Erythroblast (primary cell): ENCODE measurements at regions not wholly inside any gene's neighbourhood (a gene's known extent, or its start where the extent isn't known, plus 50 kb on each side); places are given as distances from the start of the nearest gene placed in this dataset.
A peak's percentile ranks its signal among the peaks of the same experiment; 100 is the strongest.
"Not testable (repeated sequence)": the region's sequence is repeated elsewhere in the genome, so short reads cannot be mapped to it uniquely, and the experiment has no call there.

Source experiments
- DNase-seq, 2 experiments: peaks; one replicate each; lab custom pipeline; 2025; lab: John Stamatoyannopoulos, UW
- GATA1 ChIP-seq: IDR thresholded peaks from 2 replicates; pipeline ENCODE4 v1.6.1; 2011; ENCODE audit warnings: low read depth, mild to moderate bottlenecking, control low read depth, low read length, moderate library complexity
- POLR2A ChIP-seq: IDR thresholded peaks from 2 replicates; pipeline ENCODE4 v1.6.1; 2011; ENCODE audit warnings: mild to moderate bottlenecking, low read length

DNA sequence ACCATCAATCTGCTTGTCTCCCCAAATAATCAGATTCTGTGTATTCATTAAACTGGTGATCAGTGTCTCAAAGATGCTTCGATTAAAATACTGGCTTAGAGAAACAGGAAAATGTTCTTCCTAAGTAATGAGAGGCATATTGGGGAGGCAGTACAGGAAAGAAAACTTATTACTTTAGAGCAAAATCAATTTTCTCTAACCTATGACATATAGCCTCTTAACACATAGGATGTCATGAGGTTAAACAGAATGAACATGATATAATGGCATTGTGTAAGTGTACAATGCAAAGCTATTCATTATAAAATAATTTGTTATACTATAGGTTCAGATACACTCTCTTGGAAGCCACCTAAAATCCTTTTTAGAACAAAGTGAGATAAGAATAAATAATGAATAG, 819.3 kb downstream of the KCNJ2 start:
- no peak for DNase-seq
- TF ChIP-seq POLR2A (no peak), GATA1 (no peak)

GRCh38 chr17:70989280-70989679, 819.9 kb downstream of the KCNJ2 start:
- no peak for TF ChIP-seq GATA1
- no peak for TF ChIP-seq POLR2A
- DNase-seq: no peak

DNA sequence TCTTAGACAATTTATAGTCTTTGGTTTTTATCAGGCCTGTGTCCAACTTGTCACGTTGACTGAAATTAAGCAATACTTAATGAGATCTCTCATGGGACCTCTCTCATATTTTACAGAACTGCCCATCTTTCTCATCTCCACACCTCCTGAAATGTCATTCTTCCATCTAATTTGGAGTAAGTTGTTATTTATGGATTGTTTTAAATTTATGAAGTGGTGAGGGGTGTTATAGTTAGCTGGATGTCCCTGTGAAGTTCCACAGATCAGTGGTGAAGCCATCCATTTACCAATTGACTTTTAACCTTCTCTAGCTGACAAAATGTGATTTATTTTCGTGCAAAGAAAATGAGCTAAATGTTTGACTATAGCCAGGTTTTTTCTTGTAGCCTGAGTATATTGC, 824.9 kb downstream of the KCNJ2 start:
- no peak for TF ChIP-seq POLR2A
- no peak for TF ChIP-seq GATA1

DNA sequence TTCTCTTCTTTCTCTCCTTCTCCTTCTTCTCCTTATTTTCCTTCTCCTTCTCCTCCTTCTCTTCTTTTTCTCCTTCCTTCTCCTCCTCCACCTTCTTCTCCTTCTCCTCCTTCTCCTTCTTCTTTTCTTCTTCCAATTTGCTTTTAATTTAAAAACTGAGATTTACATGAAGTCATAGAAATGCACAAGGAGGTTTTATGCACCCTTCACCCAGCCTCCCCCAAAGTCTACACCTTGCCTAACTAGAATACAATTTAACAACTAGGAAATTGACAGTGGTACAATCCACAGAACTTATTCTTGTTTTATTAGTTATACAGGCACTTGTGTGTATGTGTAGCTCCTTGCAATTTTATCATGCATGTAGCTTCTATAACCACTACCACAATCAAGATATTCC, 826.7 kb downstream of the KCNJ2 start:
- DNase-seq: no peak
- TF ChIP-seq POLR2A (no peak), GATA1 (no peak)

More for the DNA sequence above, 824.9 kb downstream of the KCNJ2 start:
- no peak for DNase-seq

DNA sequence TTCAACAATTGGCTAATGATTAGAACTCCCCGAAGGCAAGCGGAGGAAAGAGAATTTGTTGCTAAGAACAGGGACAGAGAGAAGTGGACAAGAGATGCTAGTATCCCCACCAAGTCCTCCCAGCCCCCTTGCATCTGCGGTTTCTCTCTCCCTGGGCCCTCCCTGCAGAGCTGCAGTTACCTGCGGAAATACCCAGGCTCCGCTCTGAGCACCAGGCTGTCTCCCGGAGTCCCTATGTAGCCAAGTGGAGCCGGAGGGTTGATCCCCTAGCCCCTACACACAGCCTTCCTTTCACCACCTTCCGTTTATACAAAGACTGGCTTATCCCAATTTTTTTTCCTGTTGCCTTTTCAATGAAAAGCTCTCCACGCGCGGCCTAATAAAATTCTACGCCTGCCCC, 834.4 kb downstream of the KCNJ2 start:
- no peak for TF ChIP-seq POLR2A
- TF ChIP-seq GATA1: no peak
- DNase-seq: no peak

- TF ChIP-seq POLR2A (no peak), GATA1 (no peak)
Measured at GRCh38 chr17:71004413-71004812, 835.1 kb downstream of the KCNJ2 start.

DNA sequence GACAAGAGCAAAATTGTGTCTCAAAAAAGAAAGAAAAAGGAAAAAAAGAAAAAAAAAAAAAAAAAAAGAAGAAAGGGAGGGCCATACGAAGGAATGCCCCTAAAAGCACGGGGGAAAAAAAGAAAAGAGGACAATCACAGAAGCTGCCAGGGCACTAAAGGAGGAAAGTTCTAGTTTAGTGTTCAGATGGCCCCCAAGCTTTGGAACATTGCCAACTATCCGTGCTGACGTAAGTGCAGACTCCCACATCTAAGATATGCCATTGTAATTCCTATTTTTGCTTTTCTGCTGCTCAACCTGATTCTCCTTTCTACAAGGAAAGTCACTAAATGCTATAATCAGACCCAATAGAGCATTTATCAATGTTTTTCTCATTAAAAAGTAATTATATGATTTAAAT, 842.1 kb downstream of the KCNJ2 start:
- DNase-seq: peak in 1 of 2 experiments; percentile 0
- no peak for TF ChIP-seq GATA1
- no peak for TF ChIP-seq POLR2A

More at GRCh38 chr17:71004413-71004812, 835.1 kb downstream of the KCNJ2 start:
- no peak for DNase-seq

GRCh38 chr17:71019699-71020098, 850.4 kb downstream of the KCNJ2 start:
- no peak for DNase-seq
- TF ChIP-seq GATA1: no peak

DNA sequence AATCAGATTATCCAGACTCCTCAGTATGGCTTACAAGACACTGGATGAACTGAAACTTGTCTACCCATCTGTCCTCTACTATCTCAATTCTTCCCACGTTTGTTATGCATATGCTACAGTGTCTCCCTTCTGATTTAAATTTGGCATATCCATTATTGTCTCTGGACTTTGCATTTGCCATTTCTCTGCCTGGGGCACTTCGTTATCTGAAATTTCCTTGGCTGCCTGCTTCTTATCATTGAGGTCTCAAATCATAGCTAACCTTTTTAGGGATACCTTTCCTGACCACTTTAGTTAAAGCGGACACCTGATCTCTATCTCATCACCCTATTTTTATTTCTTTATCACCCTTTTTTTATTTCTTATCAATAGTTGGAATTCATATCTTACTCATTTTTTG, 853.4 kb downstream of the KCNJ2 start:
- TF ChIP-seq POLR2A (no peak), GATA1 (no peak)
- no peak for DNase-seq

- DNase-seq: no peak
- no peak for TF ChIP-seq GATA1
Measured at GRCh38 chr17:71023249-71024030, 854.1 kb downstream of the KCNJ2 start.

GRCh38 chr17:71024172-71024571, 854.8 kb downstream of the KCNJ2 start:
- no peak for TF ChIP-seq GATA1
- no peak for TF ChIP-seq POLR2A
- DNase-seq: no peak

DNA sequence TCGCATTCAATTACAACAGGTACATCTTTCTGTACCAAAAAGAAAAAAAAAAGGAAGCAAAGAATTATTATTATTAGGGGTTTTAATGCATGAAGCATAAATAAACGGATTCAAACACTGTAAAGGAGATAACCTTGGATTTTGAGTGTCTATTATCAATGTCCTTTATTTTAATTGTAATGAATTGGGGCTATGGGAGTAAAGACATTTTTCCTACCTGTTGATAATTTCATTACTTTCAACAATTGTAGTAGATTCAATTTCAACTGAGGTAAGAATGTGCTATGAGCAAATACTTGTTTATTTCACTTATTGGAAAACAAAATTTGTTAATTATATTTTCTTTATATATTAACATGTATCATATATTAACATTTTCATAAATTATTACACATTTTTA, 855.6 kb downstream of the KCNJ2 start:
- TF ChIP-seq POLR2A: no peak
- TF ChIP-seq GATA1: no peak
- DNase-seq: no peak

GRCh38 chr17:71029246-71029645, 859.9 kb downstream of the KCNJ2 start:
- DNase-seq: no peak
- TF ChIP-seq POLR2A: no peak
- no peak for TF ChIP-seq GATA1

- DNase-seq: not testable (repeated sequence)
Measured at GRCh38 chr17:71031286-71031685, 862.0 kb downstream of the KCNJ2 start.

- TF ChIP-seq GATA1 (no peak), POLR2A (no peak)
- no peak for DNase-seq
Measured at GRCh38 chr17:71032746-71033273, 863.5 kb downstream of the KCNJ2 start.
